G401 (cell line): ENCODE measurements at regions not wholly inside any gene's neighbourhood (a gene's known extent, or its start where the extent isn't known, plus 50 kb on each side); places are given as distances from the start of the nearest gene placed in this dataset.
"Not testable (repeated sequence)": the region's sequence is repeated elsewhere in the genome, so short reads cannot be mapped to it uniquely, and the experiment has no call there.

Experiments used
- DNase-seq: peaks from one replicate; pipeline ENCODE4 v3.0.0-alpha.2; 2015; ENCODE audit warnings: low spot score
- in situ Hi-C: cut with HindIII; loops from 2 replicates; pipeline ENCODE4 v1.10.0; 2016; ENCODE audit warnings: low sequenced_read_pairs, mixed read lengths

GRCh38 chr4:177968817-177969442 is 526.7 kb upstream of the AGA start:
- in situ Hi-C loops: no loop called here

GRCh38 chr4:177974461-177974860 is 532.2 kb upstream of the AGA start:
- in situ Hi-C loops: no loop called here
- DNase-seq: no peak

More at GRCh38 chr4:177968817-177969442, 526.7 kb upstream of the AGA start:
- no peak for DNase-seq

GRCh38 chr4:177975315-177975987 is 533.2 kb upstream of the AGA start:
- in situ Hi-C loops: no loop called here
- no peak for DNase-seq

GRCh38 chr4:177986236-177986635 is 544.0 kb upstream of the AGA start:
- in situ Hi-C loops: no loop called here

GRCh38 chr4:177987896-177988295 is 545.7 kb upstream of the AGA start:
- in situ Hi-C loops: no loop called here
- no peak for DNase-seq

More at GRCh38 chr4:177986236-177986635, 544.0 kb upstream of the AGA start:
- DNase-seq: no peak

GRCh38 chr4:177989503-177990201 is 547.4 kb upstream of the AGA start:
- in situ Hi-C loops: no loop called here

GRCh38 chr4:178003098-178003657 is 560.9 kb upstream of the AGA start:
- in situ Hi-C loops: no loop called here
- no peak for DNase-seq

More at GRCh38 chr4:177989503-177990201, 547.4 kb upstream of the AGA start:
- DNase-seq: no peak

GRCh38 chr4:178010596-178010995 is 568.4 kb upstream of the AGA start:
- in situ Hi-C loops: no loop called here
- no peak for DNase-seq

- DNase-seq, in situ Hi-C loops: not testable (repeated sequence)
These were observed 572.8 kb upstream of the AGA start for GRCh38 chr4:178015046-178015445.

- in situ Hi-C loops: no loop called here
- no peak for DNase-seq
These were observed 584.8 kb upstream of the AGA start for GRCh38 chr4:178026999-178027398.

- in situ Hi-C loops: no loop called here
- no peak for DNase-seq
These were observed 585.6 kb upstream of the AGA start for GRCh38 chr4:178027796-178028195.

- in situ Hi-C loops: no loop called here
- DNase-seq: no peak
These were observed 586.2 kb upstream of the AGA start for GRCh38 chr4:178028481-178028880.

- in situ Hi-C loops: no loop called here
These were observed 595.4 kb upstream of the AGA start for GRCh38 chr4:178037459-178038214.

GRCh38 chr4:178056996-178057395 is 614.8 kb upstream of the AGA start:
- in situ Hi-C loops: no loop called here
- DNase-seq: no peak

More at GRCh38 chr4:178037459-178038214, 595.4 kb upstream of the AGA start:
- DNase-seq: no peak

- in situ Hi-C loops: no loop called here
- no peak for DNase-seq
These were observed 621.3 kb upstream of the AGA start for GRCh38 chr4:178063568-178063967.

- in situ Hi-C loops: no loop called here
- DNase-seq: no peak
These were observed 624.2 kb upstream of the AGA start for GRCh38 chr4:178066338-178066941.

GRCh38 chr4:178068136-178068535 is 625.9 kb upstream of the AGA start:
- DNase-seq: no peak
- in situ Hi-C loops: no loop called here

GRCh38 chr4:178070163-178070562 is 627.9 kb upstream of the AGA start:
- in situ Hi-C loops: no loop called here
- no peak for DNase-seq

- no peak for DNase-seq
- in situ Hi-C loops: no loop called here
These were observed 638.1 kb upstream of the AGA start for GRCh38 chr4:178080312-178080711.
